Transverse colon (tissue), 4 donors: ENCODE measurements at regions not wholly inside any gene's neighbourhood (a gene's known extent, or its start where the extent isn't known, plus 50 kb on each side); places are given as distances from the start of the nearest gene placed in this dataset.

Experiments
- DNase-seq: peaks from one replicate; pipeline ENCODE4 v3.0.0-alpha.2; 2019
- H3K27ac ChIP-seq, 4 donors: fragments of 200-600 bp; sonication (generic); 2 replicates each; pipeline ENCODE4 v1.5.1; 2016 to 2018; ENCODE audit warnings: inconsistent platforms in 4 of 4
- H3K27me3 ChIP-seq: fragments of 200-600 bp; sonication (generic); 2 replicates; pipeline ENCODE4 v1.5.1; 2017; ENCODE audit warnings: inconsistent platforms
- H3K36me3 ChIP-seq, 4 donors: fragments of 200-600 bp; sonication (generic); 2 replicates each; pipeline ENCODE4 v1.5.1; 2017 to 2019; ENCODE audit warnings: inconsistent platforms in 4 of 4
- H3K4me1 ChIP-seq, 4 donors: fragments of 200-600 bp; sonication (generic); 2 replicates each; pipeline ENCODE4 v1.5.1; 2017 to 2020; ENCODE audit warnings: inconsistent platforms in 4 of 4
- H3K4me3 ChIP-seq, 4 donors: fragments of 200-600 bp; sonication (generic); 1 replicate in 1 of 4; 2 replicates in 3 of 4; pipeline versions ENCODE4 v1.5.1 to v1.6.1; 2017 to 2019; ENCODE audit warnings: inconsistent platforms in 4 of 4
- H3K9me3 ChIP-seq, 2 donors: fragments of 200-600 bp; sonication (generic); 2 replicates each; pipeline ENCODE4 v1.5.1; 2017 to 2019; ENCODE audit warnings: inconsistent platforms in 2 of 2
- EP300 ChIP-seq: sonication (generic); formaldehyde crosslinking; IDR thresholded peaks from one replicate; pipeline ENCODE4 v1.6.1; 2017; ENCODE audit warnings: antibody characterized with exemption, low read depth
- POLR2A ChIP-seq: fragments of 450-650 bp; IDR thresholded peaks from one replicate; pipeline ENCODE4 v1.6.1; 2016; ENCODE audit warnings: antibody characterized with exemption, mild to moderate bottlenecking, moderate library complexity
- POLR2AphosphoS5 ChIP-seq, 3 donors: sonication (generic); formaldehyde crosslinking; IDR thresholded peaks; one replicate each; pipeline ENCODE4 v1.6.1; 2016; ENCODE audit warnings: antibody characterized with exemption in 3 of 3
- WGBS, 2 donors: methylation state at CpG; one replicate each; pipeline ENCODE4 v1.1.5; 2018; ENCODE audit warnings: low coverage in 1 of 2; 5-methylcytosine and 5-hydroxymethylcytosine counted together
- in situ Hi-C, 4 donors: fragments of 200-750 bp; cut with MboI; loops; one replicate each; pipeline versions ENCODE4 v1.15.0 to v1.15.1; 2017; ENCODE audit warnings: low sequenced_read_pairs in 3 of 4, low pct_ligation_motif_present in 1 of 4, low pct_unique_long_range_greater_than_20kb in 1 of 4
- intact Hi-C: fragments of 100-400 bp; cut with DNase I; formaldehyde crosslinking; loops from one replicate; pipeline ENCODE4 v1.15.1; 2023; ENCODE audit warnings: low total_unique reads
- TF ChIP-seq, protein P1 (sequence below), 5 experiments: fragments of 200-600 bp in 3 of 5; fragments of 450-650 bp in 2 of 5; sonication (generic) in 3 of 5; IDR thresholded peaks; 1 replicate in 2 of 5; 2 replicates in 3 of 5; pipeline ENCODE4 v1.5.1; 2016 to 2017; ENCODE audit warnings: antibody characterized with exemption in 5 of 5, inconsistent platforms in 3 of 5, mild to moderate bottlenecking in 2 of 5, moderate library complexity in 1 of 5

DNA sequence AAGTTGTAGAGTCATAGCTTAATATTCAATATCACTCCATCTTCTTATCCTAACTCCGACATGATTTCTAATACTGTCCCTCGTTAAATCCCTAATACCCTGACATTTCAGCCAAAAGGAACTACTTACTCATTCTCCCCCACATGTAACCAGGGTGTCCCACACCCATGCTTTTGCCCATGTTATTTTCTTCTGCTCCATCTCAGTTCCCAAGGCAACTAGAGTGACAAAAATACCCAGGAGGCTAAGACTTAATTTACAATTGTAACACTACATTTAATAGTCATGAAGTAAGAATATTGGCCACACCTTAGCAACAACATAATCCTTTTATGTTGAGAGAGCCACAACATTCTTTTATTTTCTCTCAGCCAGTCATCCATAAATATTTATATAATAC is 248.5 kb upstream of the TGFBR2 start:
- Histone ChIP-seq H3K4me3 (no peak overlapping the region), H3K27ac (no peak overlapping the region), H3K36me3 (no peaks in the 10 kb centered on the region), H3K4me1 (peaks cover 13 to 19% (median 15%) of the 10 kb centered on the region in 4 donors), H3K27me3 (no peaks in the 10 kb centered on the region), H3K9me3 (no peaks in the 10 kb centered on the region)
- 76 to 82% methylated on average over 2 of the region's 2 CpGs for WGBS, 2 donors
- intact Hi-C loops (no loop called here), in situ Hi-C loops (no loop called here)
- no peak for TF ChIP-seq POLR2A
- no peak for TF ChIP-seq EP300
- DNase-seq, result no peak

DNA sequence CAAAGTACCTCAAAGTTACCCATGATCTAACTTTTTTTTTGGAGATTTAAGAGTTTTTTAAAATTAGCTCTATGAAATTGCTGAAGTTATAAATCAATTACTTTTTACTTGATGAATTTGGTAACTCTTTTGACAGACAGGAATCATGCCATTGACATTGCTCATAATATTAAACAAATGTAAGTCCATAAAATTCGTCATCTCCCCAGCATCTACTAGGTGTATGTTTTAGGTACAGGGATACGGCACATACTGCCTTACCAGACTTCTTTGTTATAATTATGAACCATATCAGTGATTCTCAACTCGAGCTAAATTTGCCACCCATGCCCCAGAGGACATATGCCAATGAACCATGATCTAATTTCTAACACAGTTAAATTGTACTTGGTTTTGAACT is 247.5 kb upstream of the TGFBR2 start:
- Histone ChIP-seq H3K9me3 (no peaks in the 10 kb centered on the region), H3K4me3 (no peak overlapping the region), H3K36me3 (no peaks in the 10 kb centered on the region), H3K4me1 (peaks cover 13 to 19% (median 15%) of the 10 kb centered on the region in 4 donors), H3K27me3 (no peaks in the 10 kb centered on the region), H3K27ac (no peak overlapping the region)
- TF ChIP-seq EP300 (no peak), POLR2AphosphoS5 (IDR thresholded peaks at IDR 0.05) (no peak), POLR2A (no peak)
- TF ChIP-seq, protein P1, sequence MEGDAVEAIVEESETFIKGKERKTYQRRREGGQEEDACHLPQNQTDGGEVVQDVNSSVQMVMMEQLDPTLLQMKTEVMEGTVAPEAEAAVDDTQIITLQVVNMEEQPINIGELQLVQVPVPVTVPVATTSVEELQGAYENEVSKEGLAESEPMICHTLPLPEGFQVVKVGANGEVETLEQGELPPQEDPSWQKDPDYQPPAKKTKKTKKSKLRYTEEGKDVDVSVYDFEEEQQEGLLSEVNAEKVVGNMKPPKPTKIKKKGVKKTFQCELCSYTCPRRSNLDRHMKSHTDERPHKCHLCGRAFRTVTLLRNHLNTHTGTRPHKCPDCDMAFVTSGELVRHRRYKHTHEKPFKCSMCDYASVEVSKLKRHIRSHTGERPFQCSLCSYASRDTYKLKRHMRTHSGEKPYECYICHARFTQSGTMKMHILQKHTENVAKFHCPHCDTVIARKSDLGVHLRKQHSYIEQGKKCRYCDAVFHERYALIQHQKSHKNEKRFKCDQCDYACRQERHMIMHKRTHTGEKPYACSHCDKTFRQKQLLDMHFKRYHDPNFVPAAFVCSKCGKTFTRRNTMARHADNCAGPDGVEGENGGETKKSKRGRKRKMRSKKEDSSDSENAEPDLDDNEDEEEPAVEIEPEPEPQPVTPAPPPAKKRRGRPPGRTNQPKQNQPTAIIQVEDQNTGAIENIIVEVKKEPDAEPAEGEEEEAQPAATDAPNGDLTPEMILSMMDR (IDR thresholded peaks at IDR 0.05), result no peak
- no peak for DNase-seq
- in situ Hi-C loops (no loop called here), intact Hi-C loops (no loop called here)
- WGBS, 2 donors, result 64 to 73% methylated on average over 2 to 3 of the region's 3 CpGs

DNA sequence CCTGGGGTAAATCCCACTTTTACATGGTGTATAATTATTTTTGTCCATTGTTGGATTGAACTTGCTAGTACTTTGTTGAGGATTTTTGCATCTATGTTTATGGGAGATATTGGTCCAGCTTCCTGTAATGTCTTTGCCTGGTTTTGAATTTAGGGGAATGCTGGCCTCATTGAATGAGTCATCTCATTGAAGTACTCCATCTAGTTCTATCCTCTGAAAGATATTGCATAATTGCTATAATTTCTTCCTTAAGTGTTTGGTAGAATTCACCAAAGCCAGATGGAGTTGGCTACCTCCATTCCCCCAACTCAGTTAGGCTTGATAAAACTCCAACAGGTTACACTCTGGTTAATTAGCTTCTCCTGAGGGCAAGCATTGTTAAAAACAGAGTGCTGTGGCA is 237.4 kb upstream of the TGFBR2 start:
- Histone ChIP-seq H3K9me3 (no peaks in the 10 kb centered on the region), H3K27me3 (no peaks in the 10 kb centered on the region), H3K4me1 (peaks cover 7 to 11% (median 10%) of the 10 kb centered on the region in 4 donors), H3K27ac (no peak overlapping the region), H3K36me3 (no peaks in the 10 kb centered on the region), H3K4me3 (no peak overlapping the region)
- no peak for TF ChIP-seq POLR2AphosphoS5 (IDR thresholded peaks at IDR 0.05)
- no peak for DNase-seq
- intact Hi-C loops, result no loop called here
- in situ Hi-C loops, result no loop called here

DNA sequence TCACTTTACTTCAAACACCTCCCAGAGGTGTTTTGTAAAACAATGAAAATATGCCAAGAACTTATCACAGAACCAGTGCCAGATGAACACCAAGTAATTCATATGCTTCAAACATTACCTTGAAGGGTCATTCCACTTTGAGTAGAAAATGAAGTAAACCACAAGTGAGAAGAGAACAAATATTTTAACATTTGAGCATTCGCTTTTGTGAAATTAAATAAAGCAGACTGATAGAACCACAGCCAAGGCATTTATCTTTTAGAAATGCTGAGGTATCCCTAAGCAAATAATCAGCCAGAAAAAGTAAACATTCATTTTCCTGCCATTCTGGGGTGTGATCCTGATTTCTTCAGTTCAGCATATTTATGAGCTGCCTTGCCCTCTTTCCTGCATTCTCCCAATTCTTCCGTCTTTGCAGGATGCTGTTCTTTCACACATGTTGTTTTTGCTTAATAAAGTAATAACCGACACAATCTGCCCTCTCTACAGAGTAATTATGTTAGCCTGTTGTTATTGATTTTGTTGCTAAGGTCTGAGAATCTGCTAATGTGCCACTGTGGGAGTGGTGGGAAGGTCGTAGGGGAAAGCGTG is 235.6 kb upstream of the TGFBR2 start:
- WGBS, 2 donors, result 17 to 32% methylated on average over 4 to 5 of the region's 5 CpGs
- Histone ChIP-seq H3K9me3 (no peaks in the 10 kb centered on the region), H3K4me3 (no peak overlapping the region), H3K27ac (no peak overlapping the region), H3K27me3 (no peaks in the 10 kb centered on the region), H3K36me3 (no peaks in the 10 kb centered on the region), H3K4me1 (peaks cover 7 to 11% (median 10%) of the 10 kb centered on the region in 4 donors)
- intact Hi-C loops, result no loop called here
- in situ Hi-C loops, result no loop called here
- no peak for DNase-seq
- TF ChIP-seq EP300, result no peak
- TF ChIP-seq, protein P1 (IDR thresholded peaks at IDR 0.05), result no peak
- no peak for TF ChIP-seq POLR2A
- TF ChIP-seq POLR2AphosphoS5 (IDR thresholded peaks at IDR 0.05), result no peak

DNA sequence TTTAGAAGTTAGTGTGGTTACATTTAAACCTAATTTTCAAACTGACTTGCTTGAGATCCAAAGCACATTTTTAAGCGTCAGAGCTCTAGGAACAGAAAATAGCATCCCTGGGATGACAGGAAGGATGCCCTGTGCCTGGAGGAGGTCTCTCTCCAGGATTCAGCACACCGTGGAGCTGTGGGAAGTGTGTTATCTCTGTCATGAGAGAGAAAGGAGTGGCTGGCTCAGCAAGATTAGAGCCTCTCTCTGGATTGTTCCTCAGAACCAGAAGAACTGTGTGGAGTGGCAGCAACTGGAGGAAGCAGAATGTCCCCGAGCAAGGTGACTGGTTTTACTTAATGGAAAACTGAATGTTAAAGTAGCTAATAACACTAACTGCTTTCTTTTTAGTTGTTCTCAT is 233.6 kb upstream of the TGFBR2 start:
- in situ Hi-C loops, result no loop called here
- H3K27me3 ChIP-seq, result no peaks in the 10 kb centered on the region

More for the DNA sequence above, 233.6 kb upstream of the TGFBR2 start:
- TF ChIP-seq EP300 (no peak), POLR2AphosphoS5 (IDR thresholded peaks at IDR 0.05) (no peak), POLR2A (no peak)
- TF ChIP-seq, protein P1 (IDR thresholded peaks at IDR 0.05), result no peak
- Histone ChIP-seq H3K4me1 (peaks cover 7 to 11% (median 10%) of the 10 kb centered on the region in 4 donors), H3K4me3 (no peak overlapping the region), H3K27ac (no peak overlapping the region), H3K36me3 (no peaks in the 10 kb centered on the region), H3K9me3 (no peaks in the 10 kb centered on the region)
- intact Hi-C loops, result no loop called here
- 42 to 57% methylated on average over 3 of the region's 3 CpGs for WGBS, 2 donors
- DNase-seq, result no peak
